ENCODE measurements at regions not wholly inside any gene's neighbourhood (a gene's known extent, or its start where the extent isn't known, plus 50 kb on each side); places are given as distances from the start of the nearest gene placed in this dataset.

GRCh38 chr6:78062993-78063392, 410.2 kb downstream of the MEI4 start:
- ATAC-seq (no peak), DNase-seq (no peak)
- Histone ChIP-seq H3K27me3 (no peaks in the 10 kb centered on the region), H3K9me3 (no peaks in the 10 kb centered on the region), H3K4me3 (no peak overlapping the region), H3K36me3 (no peaks in the 10 kb centered on the region), H3K4me1 (no peaks in the 10 kb centered on the region), H3K27ac (no peak overlapping the region)
- WGBS, 4 donors, result 80 to 91% (median 89%) methylated on average over 4 of the region's 4 CpGs
- intact Hi-C loops (cut with DNase I), result no loop called here
- TF ChIP-seq POLR2A (IDR thresholded peaks at IDR 0.05) (no peak), CTCF (IDR thresholded peaks at IDR 0.05) (no peak)

- TF ChIP-seq POLR2A (IDR thresholded peaks at IDR 0.05), result no peak
- no peak overlapping the region for H3K4me3 ChIP-seq
- 64 to 76% (median 69%) methylated on average over 5 of the region's 5 CpGs for WGBS, 4 donors
Observed at GRCh38 chr6:78076371-78076770, 423.5 kb downstream of the MEI4 start.

GRCh38 chr6:78089531-78089930, 436.7 kb downstream of the MEI4 start:
- Histone ChIP-seq H3K4me1 (no peaks in the 10 kb centered on the region), H3K36me3 (no peaks in the 10 kb centered on the region), H3K27me3 (no peaks in the 10 kb centered on the region), H3K9me3 (peaks cover 0 to 1% (median 0%) of the 10 kb centered on the region in 12 donors), H3K27ac (no peak overlapping the region), H3K4me3 (no peak overlapping the region)
- WGBS, 4 donors, result 33 to 64% (median 45%) methylated on average over 2 of the region's 2 CpGs
- ATAC-seq, result no peak
- intact Hi-C loops (cut with DNase I), result no loop called here
- no peak for DNase-seq
- TF ChIP-seq CTCF (IDR thresholded peaks at IDR 0.05), result no peak
- TF ChIP-seq POLR2A (IDR thresholded peaks at IDR 0.05), result no peak

More at GRCh38 chr6:78076371-78076770, 423.5 kb downstream of the MEI4 start:
- Histone ChIP-seq H3K27me3 (no peaks in the 10 kb centered on the region), H3K9me3 (peaks cover 0 to 6% (median 0%) of the 10 kb centered on the region in 12 donors), H3K4me1 (no peaks in the 10 kb centered on the region), H3K27ac (no peak overlapping the region), H3K36me3 (no peaks in the 10 kb centered on the region)
- ATAC-seq (no peak), DNase-seq (no peak)
- intact Hi-C loops (cut with DNase I), result no loop called here

GRCh38 chr6:78093906-78094305, 441.1 kb downstream of the MEI4 start:
- 8 to 25% (median 23%) methylated on average over 1 of the region's 1 CpG for WGBS, 4 donors
- no peak for ATAC-seq
- DNase-seq, result no peak
- TF ChIP-seq CTCF (IDR thresholded peaks at IDR 0.05) (no peak), POLR2A (IDR thresholded peaks at IDR 0.05) (no peak)
- Histone ChIP-seq H3K9me3 (no peaks in the 10 kb centered on the region), H3K27me3 (no peaks in the 10 kb centered on the region), H3K27ac (no peak overlapping the region), H3K4me1 (no peaks in the 10 kb centered on the region), H3K36me3 (no peaks in the 10 kb centered on the region), H3K4me3 (no peak overlapping the region)
- intact Hi-C loops (cut with DNase I), result no loop called here

GRCh38 chr6:78101387-78101786, 448.5 kb downstream of the MEI4 start:
- TF ChIP-seq CTCF (IDR thresholded peaks at IDR 0.05), result no peak
- H3K4me1 ChIP-seq, result no peaks in the 10 kb centered on the region
- intact Hi-C loops (cut with DNase I), result no loop called here
- H3K9me3 ChIP-seq, result peaks cover 0 to 3% (median 0%) of the 10 kb centered on the region in 12 donors
- 77 to 89% (median 85%) methylated on average over 1 of the region's 1 CpG for WGBS, 4 donors
- ATAC-seq (no peak), DNase-seq (no peak)
- H3K27me3 ChIP-seq, result no peaks in the 10 kb centered on the region
- H3K36me3 ChIP-seq, result no peaks in the 10 kb centered on the region
- H3K4me3 ChIP-seq, result no peak overlapping the region
- no peak overlapping the region for H3K27ac ChIP-seq
